Stimulated activated CD4-positive, alpha-beta T cell treated with anti-CD3 and anti-CD28 coated beads, TNF-alpha, amount 100 ng/mL, for 1 hour (primary cell): ENCODE measurements at regions not wholly inside any gene's neighbourhood (a gene's known extent, or its start where the extent isn't known, plus 50 kb on each side); places are given as distances from the start of the nearest gene placed in this dataset.
A peak's percentile ranks its signal among the peaks of the same experiment; 100 is the strongest.
"Not testable (repeated sequence)": the region's sequence is repeated elsewhere in the genome, so short reads cannot be mapped to it uniquely, and the experiment has no call there.

Source experiments
- DNase-seq, 3 donors: peaks; one replicate each; pipeline ENCODE4 v3.0.0-alpha.2; 2020; ENCODE audit warnings: low read depth in 3 of 3, low spot score in 1 of 3

GRCh38 chr4:9505341-9505740 lies 61.1 kb downstream of the DEFB131A start:
- DNase-seq = not testable (repeated sequence)

DNA sequence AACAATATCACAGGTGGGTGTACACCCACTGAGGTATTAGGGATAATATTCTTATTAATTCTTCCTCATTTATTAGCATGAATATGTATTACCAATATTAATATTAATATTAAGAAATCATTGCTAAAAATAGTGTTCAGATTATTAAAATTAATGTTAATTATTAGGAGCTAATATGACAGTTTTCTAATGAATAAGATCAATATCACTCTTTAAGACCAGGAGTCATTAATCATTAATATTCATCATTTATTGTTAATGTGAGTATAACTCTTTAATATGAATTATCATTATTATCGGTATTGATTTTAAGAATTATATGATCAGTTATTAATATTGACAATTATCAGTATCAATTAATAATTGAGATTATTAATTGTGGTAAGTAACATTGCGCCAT lies 62.5 kb downstream of the DEFB131A start:
- DNase-seq = not testable (repeated sequence)

GRCh38 chr4:9512941-9513340 lies 68.7 kb downstream of the DEFB131A start:
- DNase-seq = not testable (repeated sequence)

DNA sequence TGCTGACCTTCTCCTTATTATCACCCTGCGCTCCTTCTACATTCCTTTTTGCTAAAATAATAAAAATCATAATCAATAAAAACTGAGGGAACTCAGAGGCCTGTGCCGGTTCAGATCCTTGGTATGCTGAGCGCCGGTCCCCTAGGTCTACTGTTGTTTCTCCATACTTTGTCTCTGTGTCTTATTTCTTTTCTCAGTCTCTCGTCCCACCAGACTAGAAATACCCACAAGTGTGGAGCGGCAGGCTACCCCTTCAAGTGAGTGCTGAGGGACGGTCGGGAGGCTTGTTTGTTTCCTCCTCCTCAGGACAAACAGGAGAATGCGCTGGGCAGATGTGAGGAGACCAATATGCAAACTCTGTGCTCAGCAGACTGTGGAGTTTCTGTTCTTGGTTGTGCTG lies 75.4 kb downstream of the DEFB131A start:
- not testable (repeated sequence) for DNase-seq

- DNase-seq = not testable (repeated sequence)
These were observed 78.7 kb downstream of the DEFB131A start for GRCh38 chr4:9522903-9523302.

- not testable (repeated sequence) for DNase-seq
These were observed 80.2 kb downstream of the DEFB131A start for GRCh38 chr4:9524406-9524805.

GRCh38 chr4:9532134-9532862 lies 88.1 kb downstream of the DEFB131A start:
- peak in 2 of 3 donors; percentile 55 to 68 for DNase-seq

DNA sequence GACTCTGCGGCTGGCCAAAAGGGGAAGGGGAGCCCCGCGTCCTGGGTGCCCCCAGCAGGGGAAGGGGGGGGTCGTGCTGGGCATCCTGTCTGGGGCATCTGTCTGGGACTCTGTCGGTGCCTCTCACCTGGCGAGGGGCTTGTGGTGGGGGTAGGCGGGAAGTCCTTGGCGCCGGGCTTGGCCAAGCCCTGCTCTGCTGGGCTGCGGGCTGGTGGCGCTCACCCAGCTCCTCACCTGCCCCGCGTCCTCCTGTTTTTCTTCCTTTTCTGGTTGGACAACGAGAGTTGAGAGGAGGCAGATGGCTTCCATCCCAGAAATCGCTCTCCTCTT lies 88.6 kb downstream of the DEFB131A start:
- DNase-seq = not testable (repeated sequence)

DNA sequence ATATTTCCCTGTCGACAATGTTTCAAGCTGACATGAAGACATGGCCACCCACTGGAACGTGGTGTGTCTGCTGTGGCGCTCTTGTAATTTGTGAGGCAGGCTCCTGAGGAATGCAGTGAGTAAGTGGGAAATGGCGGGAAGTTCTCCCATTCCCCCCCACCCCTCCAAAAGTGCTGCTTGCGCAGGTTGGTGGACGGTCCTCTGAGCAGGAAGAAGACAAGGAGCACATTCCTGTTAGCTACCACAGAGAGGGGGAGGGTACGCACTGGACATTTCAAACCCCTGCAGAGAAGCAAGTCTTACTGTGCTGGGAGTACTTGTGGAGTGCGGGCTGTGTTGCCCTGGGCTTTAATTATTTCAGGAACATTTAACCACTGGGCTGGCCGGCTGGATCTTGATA lies 92.9 kb downstream of the DEFB131A start:
- not testable (repeated sequence) for DNase-seq

- not testable (repeated sequence) for DNase-seq
These were observed 95.8 kb downstream of the DEFB131A start for GRCh38 chr4:9539939-9540520.

- DNase-seq = not testable (repeated sequence)
These were observed 97.2 kb downstream of the DEFB131A start for GRCh38 chr4:9541388-9541915.

DNA sequence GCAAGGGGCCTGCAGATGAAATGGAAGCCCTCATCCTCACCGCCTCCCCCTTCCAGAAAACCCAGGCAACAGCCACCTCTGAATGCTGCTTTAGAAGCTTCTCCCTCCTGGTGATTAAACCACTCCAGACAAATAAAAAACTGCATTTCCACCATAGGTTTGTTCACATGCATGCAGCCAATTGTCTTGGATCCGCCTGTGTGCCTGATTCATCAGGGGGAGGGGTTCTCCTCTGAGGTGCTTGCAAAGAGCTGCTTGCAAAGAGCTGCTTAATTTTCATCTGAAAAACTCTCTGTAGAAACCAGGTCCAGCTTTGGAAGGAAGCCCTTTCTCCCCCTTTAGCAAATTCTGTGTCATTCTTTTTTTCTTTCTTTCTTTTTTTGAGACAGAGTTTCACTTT lies 100.6 kb downstream of the DEFB131A start:
- not testable (repeated sequence) for DNase-seq

DNA sequence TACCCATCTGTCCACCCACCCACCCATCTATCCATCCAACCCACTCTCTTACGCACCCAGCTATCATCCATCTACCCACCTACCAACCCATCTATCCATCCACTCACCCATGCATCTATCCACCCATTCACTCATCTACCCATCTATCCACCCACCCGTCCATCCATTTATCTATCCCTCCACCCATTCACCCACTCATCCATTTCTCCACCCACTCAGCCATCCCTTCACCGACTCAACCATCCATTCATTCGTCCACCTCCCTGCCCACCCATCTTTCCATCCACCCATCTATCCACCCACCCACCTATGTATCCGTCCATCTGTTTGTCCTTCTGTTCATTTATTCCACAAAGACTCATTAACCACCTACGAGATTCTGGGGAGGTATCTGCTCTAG lies 103.3 kb downstream of the DEFB131A start:
- DNase-seq = not testable (repeated sequence)

DNA sequence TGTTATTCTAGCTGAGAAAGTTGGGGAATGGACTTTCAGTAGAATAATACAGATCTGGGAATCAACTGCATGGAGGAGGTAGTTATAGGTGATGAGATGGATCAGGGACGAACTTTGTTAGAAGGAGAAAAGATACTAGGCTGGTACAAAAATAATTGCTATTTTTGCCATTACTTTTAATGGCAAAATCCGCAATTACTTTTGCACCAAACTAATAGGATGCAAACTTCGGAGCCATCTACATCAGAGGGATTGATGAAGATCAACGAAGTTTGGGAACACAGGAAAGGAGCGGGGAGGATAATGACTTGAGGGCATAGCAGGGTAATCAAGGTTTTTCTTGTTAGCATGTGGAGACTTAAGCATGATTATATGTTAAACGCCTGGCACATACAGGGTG lies 111.9 kb downstream of the DEFB131A start:
- not testable (repeated sequence) for DNase-seq

- not testable (repeated sequence) for DNase-seq
These were observed 133.7 kb downstream of the DEFB131A start for GRCh38 chr4:9577869-9578268.

DNA sequence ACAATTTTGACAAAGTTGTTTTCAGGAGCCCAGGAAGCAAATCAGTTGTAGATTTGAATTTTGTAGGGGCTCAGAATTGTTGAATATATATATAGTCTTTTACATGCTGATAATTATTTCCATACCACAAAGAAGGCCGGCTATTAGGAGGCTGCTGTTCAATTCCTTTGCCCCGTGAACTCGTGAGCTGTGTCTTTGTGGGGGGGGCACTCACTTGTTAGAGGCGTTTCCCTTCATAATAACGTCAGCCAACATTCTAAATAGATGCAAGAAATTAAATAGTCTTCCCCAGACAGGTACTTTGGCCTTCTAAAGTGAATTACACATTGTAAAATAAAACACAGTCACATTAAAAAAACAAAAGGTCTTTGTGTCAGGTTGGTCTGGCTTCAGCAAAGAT lies 138.7 kb downstream of the DEFB131A start:
- DNase-seq = not testable (repeated sequence)

DNA sequence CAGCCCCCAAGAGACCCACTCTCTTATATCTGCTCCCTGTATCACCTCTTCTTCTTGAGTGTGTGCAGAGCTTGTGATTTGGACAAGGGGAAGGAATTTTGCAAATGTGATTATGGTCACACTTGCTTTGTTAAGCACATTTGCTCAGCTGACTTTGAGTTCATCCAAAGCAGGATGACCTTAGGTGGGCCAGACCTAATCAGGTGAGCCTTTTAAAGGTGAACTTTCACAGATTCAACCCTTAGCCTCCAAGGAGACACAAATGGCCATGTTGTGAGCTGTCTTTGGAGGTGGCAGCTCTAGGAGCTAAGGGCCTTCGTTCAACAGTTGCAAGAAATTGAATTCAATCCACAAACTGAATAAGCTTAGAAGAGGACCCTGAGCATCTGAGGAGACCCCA lies 147.8 kb downstream of the DEFB131A start:
- no peak for DNase-seq

DNA sequence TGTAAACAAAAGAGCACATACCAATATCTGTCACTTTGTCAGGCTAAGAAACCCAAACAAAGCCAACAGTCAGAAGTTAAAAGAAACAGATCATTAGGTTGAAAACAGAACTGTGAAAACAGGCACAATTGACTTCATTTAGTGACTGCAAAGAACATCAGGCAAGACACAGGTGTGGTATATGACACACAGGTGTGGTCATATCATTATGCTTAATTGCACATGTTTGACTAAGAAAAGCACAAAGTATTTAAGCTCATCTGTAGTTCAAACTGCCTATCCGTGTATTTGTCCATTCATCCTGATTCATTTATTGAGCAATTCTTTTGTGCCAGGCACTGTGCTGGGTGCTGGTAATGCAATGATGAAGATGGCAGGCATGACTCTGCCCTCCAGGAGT lies 150.7 kb downstream of the DEFB131A start:
- DNase-seq = no peak

DNA sequence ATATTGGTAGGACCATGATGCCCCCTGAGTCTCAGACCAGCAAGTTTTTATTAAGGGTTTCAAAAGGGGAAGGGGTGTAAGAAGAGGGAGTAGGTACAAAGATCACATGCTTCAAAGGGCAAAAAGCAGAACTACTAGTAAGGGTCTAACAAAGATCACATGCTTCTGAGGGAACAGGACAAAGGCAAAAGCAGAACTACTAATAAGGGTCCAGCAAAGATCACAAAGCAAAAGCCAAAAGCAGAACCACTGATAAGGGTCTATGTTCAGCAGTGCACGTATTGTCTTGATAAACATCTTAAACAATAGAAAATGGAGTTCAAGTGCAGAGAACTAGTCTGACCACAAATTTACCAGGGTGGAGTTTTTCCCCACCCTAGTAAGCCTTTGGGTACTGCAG lies 151.3 kb downstream of the DEFB131A start:
- not testable (repeated sequence) for DNase-seq

GRCh38 chr4:9599266-9599665 lies 155.1 kb downstream of the DEFB131A start:
- no peak for DNase-seq

GRCh38 chr4:9600246-9600645 lies 156.0 kb downstream of the DEFB131A start:
- no peak for DNase-seq

GRCh38 chr4:9602389-9602914 lies 158.2 kb downstream of the DEFB131A start:
- DNase-seq = no peak
